Neuronal stem cell (in vitro differentiated cells): ENCODE measurements at regions not wholly inside any gene's neighbourhood (a gene's known extent, or its start where the extent isn't known, plus 50 kb on each side); places are given as distances from the start of the nearest gene placed in this dataset.

ENCODE experiments used
- DNase-seq: peaks from one replicate; pipeline ENCODE4 v3.0.0-alpha.2; 2013; ENCODE audit warnings: low spot score
- H2AFZ ChIP-seq: one replicate; pipeline ENCODE4 v1.6.1; 2013; ENCODE audit warnings: mild to moderate bottlenecking, low read length, inconsistent platforms
- H2AK5ac ChIP-seq: 2 replicates; pipeline ENCODE4 v1.6.1; 2013; ENCODE audit warnings: low read depth, mild to moderate bottlenecking, inconsistent platforms, low read length, moderate library complexity, mixed read lengths
- H2BK120ac ChIP-seq: 2 replicates; pipeline ENCODE4 v1.6.1; 2013; ENCODE audit warnings: low read depth, mild to moderate bottlenecking, inconsistent platforms, low read length, moderate library complexity, mixed read lengths
- H2BK12ac ChIP-seq: one replicate; pipeline ENCODE4 v1.6.1; 2013; ENCODE audit warnings: low read length, inconsistent platforms
- H2BK15ac ChIP-seq: 2 replicates; pipeline ENCODE4 v1.6.1; 2013; ENCODE audit warnings: mild to moderate bottlenecking, low read length, inconsistent platforms, mixed read lengths
- H2BK5ac ChIP-seq: one replicate; pipeline ENCODE4 v1.6.1; 2013; ENCODE audit warnings: inconsistent platforms, mild to moderate bottlenecking, low read length, moderate library complexity
- H3K14ac ChIP-seq: one replicate; pipeline ENCODE4 v1.6.1; 2013; ENCODE audit warnings: low read length, inconsistent platforms
- H3K18ac ChIP-seq: 2 replicates; pipeline ENCODE4 v1.6.1; 2013; ENCODE audit warnings: low read length, inconsistent platforms
- H3K23ac ChIP-seq: 2 replicates; pipeline ENCODE4 v1.6.1; 2013; ENCODE audit warnings: low read depth, mild to moderate bottlenecking, mixed read lengths, low read length, inconsistent platforms; ENCODE audit not compliant: poor library complexity
- H3K27ac ChIP-seq: replicated peaks from 3 replicates; pipeline ENCODE4 v1.5.1; 2013; ENCODE audit warnings: low read length, inconsistent platforms
- H3K27me3 ChIP-seq, 3 experiments: 2 replicates each; pipeline ENCODE4 v1.6.1; 2013; ENCODE audit warnings: low read length in 3 of 3, mild to moderate bottlenecking in 2 of 3, inconsistent platforms in 1 of 3, low read depth in 1 of 3, mixed read lengths in 1 of 3, moderate library complexity in 1 of 3; ENCODE audit not compliant: control insufficient read depth in 3 of 3, insufficient read depth in 3 of 3
- H3K36me3 ChIP-seq, 2 donors: replicated peaks in 1 of 2; 2 replicates each; pipeline ENCODE4 v1.6.1; 2013; ENCODE audit warnings: low read length in 2 of 2; ENCODE audit not compliant: control insufficient read depth in 2 of 2, insufficient read depth in 2 of 2
- H3K4ac ChIP-seq: 2 replicates; pipeline ENCODE4 v1.6.1; 2013; ENCODE audit warnings: inconsistent platforms, mild to moderate bottlenecking, low read length, moderate library complexity
- H3K4me1 ChIP-seq, 2 donors: 1 replicate in 1 of 2; 2 replicates in 1 of 2; pipeline ENCODE4 v1.6.1; 2013; ENCODE audit warnings: low read length in 2 of 2, low read depth in 1 of 2; ENCODE audit not compliant: control insufficient read depth in 2 of 2, insufficient read depth in 1 of 2
- H3K4me2 ChIP-seq: one replicate; pipeline ENCODE4 v1.6.1; 2013; ENCODE audit warnings: mild to moderate bottlenecking, low read length, inconsistent platforms; ENCODE audit not compliant: insufficient read depth, poor library complexity, severe bottlenecking
- H3K4me3 ChIP-seq, 2 donors: 2 replicates each; pipeline ENCODE4 v1.5.1; 2013; ENCODE audit warnings: low read length in 2 of 2, mild to moderate bottlenecking in 2 of 2, inconsistent platforms in 1 of 2, moderate library complexity in 1 of 2
- H3K79me1 ChIP-seq: one replicate; pipeline ENCODE4 v1.6.1; 2013; ENCODE audit warnings: low read depth, mild to moderate bottlenecking, inconsistent platforms, low read length, moderate library complexity
- H3K9ac ChIP-seq: one replicate; pipeline ENCODE4 v1.6.1; 2013; ENCODE audit warnings: mild to moderate bottlenecking, low read depth, low read length, inconsistent platforms; ENCODE audit not compliant: poor library complexity
- H3K9me3 ChIP-seq, 2 donors: replicated peaks in 1 of 2; 2 replicates each; pipeline versions ENCODE3 to v1.6.1; 2013; ENCODE audit warnings: low read length in 2 of 2, mild to moderate bottlenecking in 2 of 2, inconsistent platforms in 1 of 2, low read depth in 1 of 2, mixed read lengths in 1 of 2, moderate library complexity in 1 of 2; ENCODE audit not compliant: control insufficient read depth in 2 of 2, insufficient read depth in 1 of 2
- H4K8ac ChIP-seq: one replicate; pipeline ENCODE4 v1.6.1; 2013; ENCODE audit warnings: low read depth, mild to moderate bottlenecking, inconsistent platforms, low read length, moderate library complexity
- H4K91ac ChIP-seq: one replicate; pipeline ENCODE4 v1.6.1; 2013; ENCODE audit warnings: low read length, low read depth, mild to moderate bottlenecking, inconsistent platforms; ENCODE audit not compliant: poor library complexity
- WGBS, 2 donors: extraction: QIAGEN DNeasy Blood & Tissue Kit; methylation state at CpG; one replicate each; pipeline ENCODE4 v1.1.7; 2013; ENCODE audit warnings: missing lambda C conversion rate in 2 of 2, mixed read lengths in 1 of 2; ENCODE audit not compliant: insufficient read length in 2 of 2, insufficient replicate concordance in 1 of 2; ENCODE audit errors: extremely low coverage in 2 of 2; 5-methylcytosine and 5-hydroxymethylcytosine counted together

- no peak for DNase-seq
- Histone ChIP-seq H3K27ac (no peak overlapping the region), H3K9me3 (no peaks in the 10 kb centered on the region), H2AFZ (no peak overlapping the region), H3K9ac (no peak overlapping the region), H3K18ac (no peak overlapping the region), H3K4me1 (no peaks in the 10 kb centered on the region), H2AK5ac (no peak overlapping the region), H4K91ac (no peak overlapping the region), H3K27me3 (no peaks in the 10 kb centered on the region), H2BK12ac (no peak overlapping the region), H3K14ac (no peak overlapping the region), H3K79me1 (no peaks in the 10 kb centered on the region), H2BK120ac (no peak overlapping the region), H2BK5ac (no peak overlapping the region), H3K36me3 (no peaks in the 10 kb centered on the region), H3K23ac (no peak overlapping the region), H3K4me2 (no peak overlapping the region), H3K4ac (no peak overlapping the region), H3K4me3 (no peak overlapping the region), H4K8ac (no peak overlapping the region), H2BK15ac (no peak overlapping the region)
- WGBS, 2 donors, result no CpG with 5 or more reads among the region's 1 CpG
Observed at GRCh38 chr18:5817816-5818215, 77.5 kb downstream of the TMEM200C start.

GRCh38 chr18:5806860-5807259, 88.5 kb downstream of the TMEM200C start:
- no peak for DNase-seq
- H3K27me3 ChIP-seq, result no peaks in the 10 kb centered on the region
- H3K9me3 ChIP-seq, result peaks cover 0 to 6% of the 10 kb centered on the region in 2 donors
- no peak overlapping the region for H3K9ac ChIP-seq
- no peaks in the 10 kb centered on the region for H3K4me1 ChIP-seq
- H3K27ac ChIP-seq, result no peak overlapping the region
- no peaks in the 10 kb centered on the region for H3K79me1 ChIP-seq
- H3K18ac ChIP-seq, result no peak overlapping the region
- no peak overlapping the region for H4K91ac ChIP-seq
- H3K4ac ChIP-seq, result no peak overlapping the region
- no peak overlapping the region for H3K14ac ChIP-seq
- no peak overlapping the region for H3K4me2 ChIP-seq
- H2BK15ac ChIP-seq, result no peak overlapping the region
- no peak overlapping the region for H2BK120ac ChIP-seq
- no peaks in the 10 kb centered on the region for H3K36me3 ChIP-seq
- no peak overlapping the region for H2AFZ ChIP-seq
- H3K4me3 ChIP-seq, result no peak overlapping the region
- H3K23ac ChIP-seq, result no peak overlapping the region
- no peak overlapping the region for H4K8ac ChIP-seq
- no peak overlapping the region for H2BK12ac ChIP-seq
- no CpG with 5 or more reads among the region's 5 CpGs for WGBS, 2 donors
- no peak overlapping the region for H2BK5ac ChIP-seq
- H2AK5ac ChIP-seq, result no peak overlapping the region

- Histone ChIP-seq H2AK5ac (no peak overlapping the region), H3K14ac (no peak overlapping the region), H3K36me3 (no peaks in the 10 kb centered on the region), H4K91ac (no peak overlapping the region), H3K27ac (no peak overlapping the region), H3K4me2 (no peak overlapping the region), H3K27me3 (no peaks in the 10 kb centered on the region), H3K9ac (no peak overlapping the region), H3K4ac (no peak overlapping the region), H3K23ac (no peak overlapping the region), H2BK5ac (no peak overlapping the region), H3K79me1 (no peaks in the 10 kb centered on the region), H4K8ac (no peak overlapping the region), H3K9me3 (no peaks in the 10 kb centered on the region), H3K4me1 (no peaks in the 10 kb centered on the region), H2BK15ac (no peak overlapping the region), H3K4me3 (no peak overlapping the region), H2BK12ac (no peak overlapping the region), H2BK120ac (no peak overlapping the region), H2AFZ (no peak overlapping the region), H3K18ac (no peak overlapping the region)
- no peak for DNase-seq
- WGBS, 2 donors, result no CpG with 5 or more reads among the region's 1 CpG
Observed at GRCh38 chr18:5787936-5788335, 107.4 kb downstream of the TMEM200C start.

GRCh38 chr18:5779922-5780321, 115.4 kb downstream of the TMEM200C start:
- H2AFZ ChIP-seq, result no peak overlapping the region

More at GRCh38 chr18:5779922-5780321, 115.4 kb downstream of the TMEM200C start:
- H3K4me2 ChIP-seq, result no peak overlapping the region
- H3K4ac ChIP-seq, result no peak overlapping the region
- no peaks in the 10 kb centered on the region for H3K36me3 ChIP-seq
- H2BK15ac ChIP-seq, result no peak overlapping the region
- H3K9me3 ChIP-seq, result no peaks in the 10 kb centered on the region
- H3K79me1 ChIP-seq, result no peaks in the 10 kb centered on the region
- H3K18ac ChIP-seq, result no peak overlapping the region
- no peak overlapping the region for H3K9ac ChIP-seq
- DNase-seq, result no peak
- no peak overlapping the region for H3K27ac ChIP-seq
- H3K14ac ChIP-seq, result no peak overlapping the region
- H3K23ac ChIP-seq, result no peak overlapping the region
- no peak overlapping the region for H4K91ac ChIP-seq
- H2BK12ac ChIP-seq, result no peak overlapping the region
- H4K8ac ChIP-seq, result no peak overlapping the region
- no peaks in the 10 kb centered on the region for H3K27me3 ChIP-seq
- H3K4me3 ChIP-seq, result no peak overlapping the region
- H2BK5ac ChIP-seq, result no peak overlapping the region
- WGBS, 2 donors, result no CpG with 5 or more reads among the region's 2 CpGs
- no peak overlapping the region for H2BK120ac ChIP-seq
- no peaks in the 10 kb centered on the region for H3K4me1 ChIP-seq
- no peak overlapping the region for H2AK5ac ChIP-seq
